Skeletal muscle tissue (tissue), 3 donors: ENCODE measurements at regions not wholly inside any gene's neighbourhood (a gene's known extent, or its start where the extent isn't known, plus 50 kb on each side); places are given as distances from the start of the nearest gene placed in this dataset.

Source experiments
- H3K27ac ChIP-seq: one replicate; pipeline ENCODE4 v1.7.0; 2013; ENCODE audit warnings: mild to moderate bottlenecking, low read depth, low read length, inconsistent platforms
- H3K27me3 ChIP-seq, 3 donors: one replicate each; pipeline ENCODE4 v1.7.0; 2013; ENCODE audit warnings: low read length in 3 of 3; ENCODE audit not compliant: control insufficient read depth in 3 of 3, insufficient read depth in 3 of 3
- H3K36me3 ChIP-seq, 3 donors: one replicate each; pipeline ENCODE4 v1.7.0; 2013; ENCODE audit warnings: low read length in 3 of 3; ENCODE audit not compliant: control insufficient read depth in 3 of 3, insufficient read depth in 3 of 3
- H3K4me1 ChIP-seq, 3 donors: one replicate each; pipeline ENCODE4 v1.7.0; 2013; ENCODE audit warnings: low read length in 3 of 3, mild to moderate bottlenecking in 3 of 3; ENCODE audit not compliant: control insufficient read depth in 3 of 3, insufficient read depth in 3 of 3
- H3K4me3 ChIP-seq, 3 donors: one replicate each; pipeline ENCODE4 v1.7.0; 2013; ENCODE audit warnings: low read length in 3 of 3
- H3K9ac ChIP-seq, 3 donors: one replicate each; pipeline ENCODE4 v1.7.0; 2013; ENCODE audit warnings: low read length in 3 of 3, mild to moderate bottlenecking in 3 of 3, moderate library complexity in 2 of 3, low read depth in 1 of 3
- H3K9me3 ChIP-seq, 3 donors: one replicate each; pipeline ENCODE4 v1.7.0; 2013; ENCODE audit warnings: low read length in 3 of 3; ENCODE audit not compliant: control insufficient read depth in 3 of 3
- donor health status: Osteomylitis.

GRCh38 chrX:6683353-6683752 is 148.4 kb upstream of the VCX3A start:
- no peaks in the 10 kb centered on the region for H3K4me1 ChIP-seq
- no peak overlapping the region for H3K9ac ChIP-seq
- no peaks in the 10 kb centered on the region for H3K36me3 ChIP-seq
- no peak overlapping the region for H3K4me3 ChIP-seq
- no peak overlapping the region for H3K27ac ChIP-seq
- H3K9me3 ChIP-seq, result no peaks in the 10 kb centered on the region
- H3K27me3 ChIP-seq, result no peaks in the 10 kb centered on the region

GRCh38 chrX:6681521-6682145 is 146.7 kb upstream of the VCX3A start:
- Histone ChIP-seq H3K36me3 (no peaks in the 10 kb centered on the region), H3K9ac (no peak overlapping the region), H3K4me3 (no peak overlapping the region), H3K4me1 (no peaks in the 10 kb centered on the region), H3K9me3 (no peaks in the 10 kb centered on the region), H3K27me3 (no peaks in the 10 kb centered on the region), H3K27ac (no peak overlapping the region)

GRCh38 chrX:6679988-6680387 is 145.1 kb upstream of the VCX3A start:
- Histone ChIP-seq H3K27ac (no peak overlapping the region), H3K9me3 (no peaks in the 10 kb centered on the region), H3K4me3 (no peak overlapping the region), H3K27me3 (no peaks in the 10 kb centered on the region), H3K4me1 (no peaks in the 10 kb centered on the region), H3K36me3 (no peaks in the 10 kb centered on the region), H3K9ac (no peak overlapping the region)

DNA sequence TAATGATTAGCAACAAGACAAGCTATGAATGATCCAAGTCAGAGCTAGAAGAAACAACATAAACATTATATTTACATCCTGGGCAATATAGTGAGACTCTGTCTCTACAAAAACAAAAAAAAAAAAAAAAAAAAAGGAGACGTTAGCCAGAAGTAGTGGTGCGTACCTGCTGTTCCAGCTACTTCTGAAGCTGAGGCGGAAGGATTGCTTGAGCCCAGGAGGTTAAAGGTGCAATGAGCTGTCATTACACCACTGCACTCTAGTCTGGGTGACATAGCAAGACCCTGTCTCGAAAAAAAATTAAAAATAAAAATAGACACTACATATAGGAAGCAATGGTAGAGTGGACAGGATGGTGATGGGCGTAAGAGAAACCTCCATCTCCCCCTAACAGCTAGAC is 144.6 kb upstream of the VCX3A start:
- Histone ChIP-seq H3K27ac (no peak overlapping the region), H3K4me3 (no peak overlapping the region), H3K9me3 (no peaks in the 10 kb centered on the region), H3K27me3 (no peaks in the 10 kb centered on the region), H3K9ac (no peak overlapping the region), H3K36me3 (no peaks in the 10 kb centered on the region), H3K4me1 (no peaks in the 10 kb centered on the region)

GRCh38 chrX:6678313-6678712 is 143.4 kb upstream of the VCX3A start:
- Histone ChIP-seq H3K36me3 (no peaks in the 10 kb centered on the region), H3K4me1 (no peaks in the 10 kb centered on the region), H3K27ac (no peak overlapping the region), H3K9ac (no peak overlapping the region), H3K9me3 (no peaks in the 10 kb centered on the region), H3K27me3 (no peaks in the 10 kb centered on the region), H3K4me3 (no peak overlapping the region)

GRCh38 chrX:6674734-6675133 is 139.8 kb upstream of the VCX3A start:
- no peaks in the 10 kb centered on the region for H3K27me3 ChIP-seq
- no peaks in the 10 kb centered on the region for H3K9me3 ChIP-seq
- H3K36me3 ChIP-seq, result no peaks in the 10 kb centered on the region
- no peak overlapping the region for H3K4me3 ChIP-seq
- H3K9ac ChIP-seq, result no peak overlapping the region
- H3K4me1 ChIP-seq, result no peaks in the 10 kb centered on the region
- no peak overlapping the region for H3K27ac ChIP-seq

DNA sequence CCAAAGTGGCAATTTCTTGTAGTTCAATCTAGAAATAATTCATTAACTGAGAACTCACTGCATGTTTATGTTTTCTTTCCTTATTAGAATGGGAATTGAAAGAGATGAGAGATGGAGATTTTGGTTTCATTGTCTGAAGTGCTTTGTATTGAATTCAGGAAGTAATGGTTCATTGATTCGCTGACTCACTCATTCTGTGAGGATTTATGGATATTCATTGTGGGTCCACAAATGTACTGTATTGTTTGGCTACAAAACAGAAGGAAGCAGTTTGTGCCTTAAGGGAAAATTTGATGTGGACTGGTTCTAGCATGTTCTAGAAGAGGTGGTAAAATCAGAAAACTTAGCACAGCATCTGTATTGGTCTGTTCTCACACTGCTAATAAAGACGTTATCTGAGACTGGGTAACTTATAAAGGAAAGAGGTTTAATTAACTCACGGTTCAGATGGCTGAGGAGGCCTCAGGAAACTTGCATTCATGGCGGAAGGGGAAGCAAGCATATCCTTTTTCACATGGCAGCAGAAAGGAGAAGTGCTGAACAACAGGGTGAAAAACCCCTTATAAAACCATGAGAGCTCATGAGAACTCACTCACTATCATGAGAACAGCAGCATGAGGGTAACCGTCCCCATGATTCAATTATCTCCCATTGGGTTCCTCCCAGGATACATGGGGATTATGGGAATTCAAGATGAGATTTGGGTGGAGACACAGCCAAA is 132.3 kb upstream of the VCX3A start:
- peaks cover 0 to 2% (median 0%) of the 10 kb centered on the region in 3 donors for H3K9me3 ChIP-seq
- H3K4me3 ChIP-seq, result no peak overlapping the region
- no peaks in the 10 kb centered on the region for H3K4me1 ChIP-seq
- no peaks in the 10 kb centered on the region for H3K27me3 ChIP-seq
- H3K27ac ChIP-seq, result no peak overlapping the region
- no peak overlapping the region for H3K9ac ChIP-seq
- H3K36me3 ChIP-seq, result no peaks in the 10 kb centered on the region

DNA sequence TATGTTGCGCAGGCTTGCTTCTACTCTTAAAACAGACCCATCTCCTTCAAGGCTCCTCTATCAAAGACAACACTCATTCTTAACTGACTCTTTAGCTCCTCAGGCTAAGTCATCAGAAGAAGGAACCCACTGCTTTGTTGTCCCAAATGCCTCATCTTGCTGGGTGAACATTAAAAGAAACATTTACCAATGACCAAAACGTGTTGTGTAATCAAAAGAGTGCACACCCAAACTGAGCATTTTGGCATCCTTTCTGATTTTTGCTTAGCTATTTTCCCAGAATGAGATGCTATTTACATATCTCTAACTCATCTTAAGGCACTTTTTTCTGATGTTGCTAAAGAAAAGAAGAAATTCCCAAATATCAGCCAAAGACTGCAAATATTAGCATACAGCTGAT is 131.7 kb upstream of the VCX3A start:
- no peaks in the 10 kb centered on the region for H3K36me3 ChIP-seq
- H3K9me3 ChIP-seq, result peaks cover 0 to 2% (median 0%) of the 10 kb centered on the region in 3 donors
- H3K4me1 ChIP-seq, result no peaks in the 10 kb centered on the region
- H3K4me3 ChIP-seq, result no peak overlapping the region
- H3K27ac ChIP-seq, result no peak overlapping the region
- H3K9ac ChIP-seq, result no peak overlapping the region
- no peaks in the 10 kb centered on the region for H3K27me3 ChIP-seq

DNA sequence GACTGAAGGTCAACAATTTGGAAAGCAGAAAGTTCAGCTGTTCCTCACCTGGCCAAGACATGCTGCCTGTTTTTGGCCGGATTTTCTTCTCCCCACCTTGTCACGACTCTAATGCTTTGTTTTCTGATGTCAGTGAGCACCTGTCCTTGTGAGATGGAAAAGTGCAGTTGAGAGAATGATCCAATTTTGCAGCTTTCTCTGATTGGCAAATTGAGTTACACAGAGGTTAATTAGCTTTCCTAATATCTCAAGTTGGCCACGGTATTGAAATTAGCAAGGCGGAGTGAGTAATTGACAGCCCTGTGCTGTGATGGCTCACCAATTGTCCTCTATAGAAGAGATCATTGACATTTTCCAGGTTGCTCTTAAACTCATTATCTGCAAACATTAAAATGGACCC is 126.8 kb upstream of the VCX3A start:
- Histone ChIP-seq H3K9ac (no peak overlapping the region), H3K27ac (no peak overlapping the region), H3K36me3 (no peaks in the 10 kb centered on the region), H3K4me3 (no peak overlapping the region), H3K27me3 (no peaks in the 10 kb centered on the region), H3K9me3 (no peaks in the 10 kb centered on the region), H3K4me1 (no peaks in the 10 kb centered on the region)

- H3K9ac ChIP-seq, result no peak overlapping the region
- no peak overlapping the region for H3K4me3 ChIP-seq
Observed at GRCh38 chrX:6660567-6661264, 125.8 kb upstream of the VCX3A start.

More at GRCh38 chrX:6660567-6661264, 125.8 kb upstream of the VCX3A start:
- no peaks in the 10 kb centered on the region for H3K4me1 ChIP-seq
- no peaks in the 10 kb centered on the region for H3K36me3 ChIP-seq
- no peak overlapping the region for H3K27ac ChIP-seq
- H3K27me3 ChIP-seq, result no peaks in the 10 kb centered on the region
- no peaks in the 10 kb centered on the region for H3K9me3 ChIP-seq
